Panc1 (cell line): ENCODE measurements at regions not wholly inside any gene's neighbourhood (a gene's known extent, or its start where the extent isn't known, plus 50 kb on each side); places are given as distances from the start of the nearest gene placed in this dataset.

Experiments
- ATAC-seq: fragments of 200-7000 bp; cut with Tn5 transposase; 2 replicates; pipeline ENCODE4 v1.9.1; 2020; ENCODE audit warnings: mild to moderate bottlenecking, moderate library complexity
- BruUV-seq: library from RNA; stranded (reverse); fragments of 400-500 nt; replicated peaks from 2 replicates; lab custom pipeline; 2021; lab: Mats Ljungman, UMichigan
- CTCF ChIA-PET: fragments of 300-600 bp; sonication (Branson Sonifier 250); formaldehyde crosslinking; loops from one replicate; lab custom pipeline; 2022; ENCODE audit warnings: antibody characterized with exemption; lab: Charles Lee
- POLR2A ChIA-PET: fragments of 300-600 bp; sonication (Branson Sonifier 250); formaldehyde crosslinking; loops from one replicate; lab custom pipeline; 2022; ENCODE audit warnings: antibody characterized with exemption; lab: Charles Lee
- DNase-seq: peaks from one replicate; pipeline ENCODE4 v3.0.0-alpha.2; 2010; ENCODE audit warnings: low read depth, low spot score
- H3K27ac ChIP-seq: 2 replicates; pipeline ENCODE4 v1.5.1; 2011; ENCODE audit warnings: mild to moderate bottlenecking, low read length, inconsistent platforms
- H3K27me3 ChIP-seq: fragments of 200-500 bp; sonication (Bioruptor generic); 2 replicates; pipeline ENCODE4 v1.6.0; 2014; ENCODE audit warnings: low read length, inconsistent platforms; ENCODE audit not compliant: control insufficient read depth, insufficient read depth
- H3K36me3 ChIP-seq: fragments of 200-500 bp; sonication (Bioruptor generic); 2 replicates; pipeline ENCODE4 v1.5.1; 2014; ENCODE audit warnings: inconsistent platforms, mild to moderate bottlenecking, low read length, moderate library complexity; ENCODE audit not compliant: control insufficient read depth, insufficient read depth
- H3K4me1 ChIP-seq: 2 replicates; pipeline ENCODE4 v1.5.1; 2011; ENCODE audit warnings: inconsistent platforms, mild to moderate bottlenecking, low read length, moderate library complexity; ENCODE audit not compliant: control insufficient read depth, insufficient read depth
- H3K4me3 ChIP-seq, 2 experiments: 2 replicates each; pipeline ENCODE4 v1.5.1; 2011 to 2012; ENCODE audit warnings: low read depth in 2 of 2, low read length in 2 of 2, mild to moderate bottlenecking in 2 of 2, inconsistent platforms in 1 of 2, moderate library complexity in 1 of 2
- H3K9me3 ChIP-seq: fragments of 200-500 bp; sonication (Bioruptor generic); 2 replicates; pipeline ENCODE4 v1.5.1; 2014; ENCODE audit warnings: low read depth, mild to moderate bottlenecking, inconsistent platforms, low read length, moderate library complexity; ENCODE audit not compliant: control insufficient read depth, insufficient read depth
- POLR2AphosphoS5 ChIP-seq: IDR thresholded peaks from 2 replicates; pipeline ENCODE4 v1.6.1; 2012; ENCODE audit warnings: mild to moderate bottlenecking, low read depth, low read length, moderate library complexity
- REST ChIP-seq, 2 experiments: IDR thresholded peaks; 2 replicates each; pipeline ENCODE4 v1.6.1; 2011 to 2012; ENCODE audit warnings: low read depth in 2 of 2, control low read depth in 1 of 2, low read length in 1 of 2, mild to moderate bottlenecking in 1 of 2, moderate library complexity in 1 of 2; ENCODE audit not compliant: insufficient read depth in 1 of 2
- SIN3A ChIP-seq: IDR thresholded peaks from 2 replicates; pipeline ENCODE4 v1.6.1; 2012; ENCODE audit warnings: low read depth, mild to moderate bottlenecking, low read length, moderate library complexity, borderline replicate concordance; ENCODE audit not compliant: insufficient read depth
- TCF7L2 ChIP-seq: IDR thresholded peaks from 2 replicates; pipeline ENCODE4 v1.6.1; 2011; ENCODE audit warnings: mild to moderate bottlenecking, low read depth, low read length, inconsistent platforms
- in situ Hi-C: cut with HindIII; loops from 2 replicates; pipeline ENCODE4 v1.10.0; 2016; ENCODE audit warnings: low sequenced_read_pairs, low pct_unique_long_range_greater_than_20kb
- intact Hi-C: fragments of 100-400 bp; cut with micrococcal nuclease; formaldehyde crosslinking; loops from one replicate; pipeline ENCODE4 v1.10.0; 2022; ENCODE audit not compliant: unreplicated experiment
- TF ChIP-seq, protein P1 (sequence below): fragments of 450-650 bp; IDR thresholded peaks from 2 replicates; pipeline ENCODE4 v1.5.1; 2017; ENCODE audit warnings: mild to moderate bottlenecking

DNA sequence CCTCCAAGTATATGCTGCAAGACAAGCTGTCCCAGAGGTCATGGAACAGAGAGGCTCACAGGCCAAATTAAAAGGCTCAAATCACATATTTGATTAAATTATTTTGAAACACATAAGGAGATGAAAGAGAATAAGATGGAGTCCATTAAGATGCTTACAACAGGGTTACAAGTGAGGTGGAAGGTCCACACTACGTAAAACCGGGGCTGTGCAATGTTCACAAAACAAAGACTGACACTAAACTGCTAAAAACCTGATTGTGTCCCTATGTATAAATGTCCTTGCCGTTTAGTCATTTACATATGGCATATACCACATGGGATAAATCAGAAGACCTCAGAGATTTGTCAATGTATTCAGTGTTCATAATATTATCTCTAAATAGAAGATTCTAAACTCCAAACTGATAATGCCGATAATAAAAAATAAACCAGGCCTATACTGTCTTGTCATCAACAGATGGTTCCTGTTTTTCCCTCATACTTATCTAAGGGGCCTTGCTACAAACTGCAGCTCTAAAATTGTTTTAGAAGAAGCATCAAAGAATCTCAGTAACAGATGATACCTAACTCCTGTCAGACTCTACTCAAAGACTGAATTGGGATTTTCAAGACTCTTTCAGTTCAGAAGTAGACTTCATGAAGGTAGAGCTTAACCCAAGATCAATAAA is 51.8 kb upstream of the RIPOR2 start:
- Histone ChIP-seq H3K4me1 (no peaks in the 10 kb centered on the region), H3K36me3 (no peaks in the 10 kb centered on the region), H3K27ac (no peak overlapping the region), H3K27me3 (no peaks in the 10 kb centered on the region; the same call in none of the 2 replicates), H3K9me3 (no peaks in the 10 kb centered on the region), H3K4me3 (no peak overlapping the region)
- in situ Hi-C loops, result no loop called here
- no peak for DNase-seq
- ChIA-PET POLR2A (interaction anchor here (0.6 kb wide), 1 partner anchor 54 kb away, joined by 3 read pairs; no protein-coding TSS in a partner anchor), CTCF (no interaction called here)
- no peak for TF ChIP-seq POLR2AphosphoS5
- TF ChIP-seq SIN3A, result no peak
- TF ChIP-seq REST (IDR thresholded peaks at IDR 0.05; ENCODE audit: insufficient read depth in 1 of 2, low read depth in 2 of 2, low read length in 1 of 2), result no peak
- TF ChIP-seq, protein P1, sequence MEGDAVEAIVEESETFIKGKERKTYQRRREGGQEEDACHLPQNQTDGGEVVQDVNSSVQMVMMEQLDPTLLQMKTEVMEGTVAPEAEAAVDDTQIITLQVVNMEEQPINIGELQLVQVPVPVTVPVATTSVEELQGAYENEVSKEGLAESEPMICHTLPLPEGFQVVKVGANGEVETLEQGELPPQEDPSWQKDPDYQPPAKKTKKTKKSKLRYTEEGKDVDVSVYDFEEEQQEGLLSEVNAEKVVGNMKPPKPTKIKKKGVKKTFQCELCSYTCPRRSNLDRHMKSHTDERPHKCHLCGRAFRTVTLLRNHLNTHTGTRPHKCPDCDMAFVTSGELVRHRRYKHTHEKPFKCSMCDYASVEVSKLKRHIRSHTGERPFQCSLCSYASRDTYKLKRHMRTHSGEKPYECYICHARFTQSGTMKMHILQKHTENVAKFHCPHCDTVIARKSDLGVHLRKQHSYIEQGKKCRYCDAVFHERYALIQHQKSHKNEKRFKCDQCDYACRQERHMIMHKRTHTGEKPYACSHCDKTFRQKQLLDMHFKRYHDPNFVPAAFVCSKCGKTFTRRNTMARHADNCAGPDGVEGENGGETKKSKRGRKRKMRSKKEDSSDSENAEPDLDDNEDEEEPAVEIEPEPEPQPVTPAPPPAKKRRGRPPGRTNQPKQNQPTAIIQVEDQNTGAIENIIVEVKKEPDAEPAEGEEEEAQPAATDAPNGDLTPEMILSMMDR, result no peak
- TF ChIP-seq TCF7L2, result no peak
- intact Hi-C loops, result no loop called here
- no peak for ATAC-seq
- no TSS peak for BruUV-seq

DNA sequence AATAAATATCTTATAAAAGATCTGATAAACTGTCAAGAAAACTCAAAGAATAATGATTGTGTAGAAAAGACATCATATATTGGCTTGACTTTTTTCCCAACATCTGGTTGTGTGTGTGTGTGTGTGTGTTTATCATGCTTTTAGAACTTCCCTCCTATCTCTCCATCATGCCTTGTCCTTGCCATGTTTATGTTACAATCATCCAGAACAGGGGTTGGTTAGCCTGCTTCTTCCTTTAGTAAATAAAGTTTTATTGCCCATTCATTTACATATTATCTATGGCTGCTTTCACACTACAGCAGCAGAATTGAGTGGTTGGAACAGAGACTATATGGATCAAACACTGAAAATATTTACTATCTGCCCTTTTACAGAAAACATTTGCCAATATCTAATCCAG is 52.8 kb upstream of the RIPOR2 start:
- DNase-seq (no peak), ATAC-seq (no peak)
- Histone ChIP-seq H3K4me3 (no peak overlapping the region), H3K4me1 (no peaks in the 10 kb centered on the region), H3K27me3 (no peaks in the 10 kb centered on the region; the same call in 1 of the 2 replicates), H3K9me3 (no peaks in the 10 kb centered on the region), H3K27ac (no peak overlapping the region), H3K36me3 (no peaks in the 10 kb centered on the region)
- ChIA-PET CTCF (no interaction called here), POLR2A (no interaction called here)
- no peak for TF ChIP-seq SIN3A
- TF ChIP-seq, protein P1, result no peak
- intact Hi-C loops, result no loop called here
- BruUV-seq, result no TSS peak
- in situ Hi-C loops, result no loop called here
